AG09319 (cell line): ENCODE measurements at regions not wholly inside any gene's neighbourhood (a gene's known extent, or its start where the extent isn't known, plus 50 kb on each side); places are given as distances from the start of the nearest gene placed in this dataset.

Source experiments
- DNase-seq: peaks from one replicate; pipeline ENCODE4 v3.0.0-alpha.2; 2010; ENCODE audit warnings: low read depth; ENCODE audit errors: extremely low read depth
- TF ChIP-seq, protein P1 (sequence below): IDR thresholded peaks from 2 replicates; pipeline ENCODE4 v1.5.1; 2011; ENCODE audit warnings: low read depth, mild to moderate bottlenecking, inconsistent platforms, low read length, moderate library complexity

DNA sequence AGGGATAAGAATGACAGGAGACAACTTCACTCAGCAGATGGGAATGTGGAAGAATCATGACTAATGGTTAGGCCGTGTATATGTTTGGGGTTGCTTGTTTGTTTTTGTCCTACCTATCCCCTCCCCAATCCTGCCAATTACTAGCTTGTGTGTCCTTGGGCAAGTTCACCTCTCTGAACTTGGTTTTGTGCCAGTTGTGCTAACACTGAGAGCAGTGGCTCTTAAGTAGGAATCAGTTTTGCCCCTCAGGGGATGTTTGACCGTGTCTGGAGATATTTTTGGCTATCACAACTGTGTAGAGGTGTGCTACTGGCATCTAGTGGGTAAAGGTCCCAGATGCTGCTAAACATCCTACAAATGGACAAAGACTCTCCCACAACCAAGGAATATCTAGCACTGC lies 287.0 kb downstream of the DMRT2 start:
- TF ChIP-seq, protein P1, sequence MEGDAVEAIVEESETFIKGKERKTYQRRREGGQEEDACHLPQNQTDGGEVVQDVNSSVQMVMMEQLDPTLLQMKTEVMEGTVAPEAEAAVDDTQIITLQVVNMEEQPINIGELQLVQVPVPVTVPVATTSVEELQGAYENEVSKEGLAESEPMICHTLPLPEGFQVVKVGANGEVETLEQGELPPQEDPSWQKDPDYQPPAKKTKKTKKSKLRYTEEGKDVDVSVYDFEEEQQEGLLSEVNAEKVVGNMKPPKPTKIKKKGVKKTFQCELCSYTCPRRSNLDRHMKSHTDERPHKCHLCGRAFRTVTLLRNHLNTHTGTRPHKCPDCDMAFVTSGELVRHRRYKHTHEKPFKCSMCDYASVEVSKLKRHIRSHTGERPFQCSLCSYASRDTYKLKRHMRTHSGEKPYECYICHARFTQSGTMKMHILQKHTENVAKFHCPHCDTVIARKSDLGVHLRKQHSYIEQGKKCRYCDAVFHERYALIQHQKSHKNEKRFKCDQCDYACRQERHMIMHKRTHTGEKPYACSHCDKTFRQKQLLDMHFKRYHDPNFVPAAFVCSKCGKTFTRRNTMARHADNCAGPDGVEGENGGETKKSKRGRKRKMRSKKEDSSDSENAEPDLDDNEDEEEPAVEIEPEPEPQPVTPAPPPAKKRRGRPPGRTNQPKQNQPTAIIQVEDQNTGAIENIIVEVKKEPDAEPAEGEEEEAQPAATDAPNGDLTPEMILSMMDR: no peak; the same call in 1 of the 2 replicates
- DNase-seq: no peak

DNA sequence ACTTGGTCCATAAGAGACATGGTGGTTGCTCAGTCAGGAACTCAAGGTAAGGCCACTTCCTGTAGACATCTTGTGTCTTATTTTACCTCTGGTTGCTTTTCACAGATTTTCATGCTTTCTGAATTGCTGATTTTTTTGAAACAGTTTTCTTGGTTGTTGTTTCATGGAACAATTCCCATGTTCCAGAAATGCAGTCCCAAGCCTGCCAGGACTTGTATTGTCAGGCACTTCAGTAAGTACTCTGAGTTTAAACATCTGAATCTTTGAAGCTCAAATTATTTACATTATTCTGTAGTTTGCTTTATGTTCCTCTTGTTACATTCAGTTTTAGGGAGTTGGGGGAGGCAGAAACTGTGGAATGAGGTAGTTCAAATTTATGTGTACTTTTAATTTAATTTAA lies 290.2 kb downstream of the DMRT2 start:
- DNase-seq: no peak
- TF ChIP-seq, protein P1: no peak

DNA sequence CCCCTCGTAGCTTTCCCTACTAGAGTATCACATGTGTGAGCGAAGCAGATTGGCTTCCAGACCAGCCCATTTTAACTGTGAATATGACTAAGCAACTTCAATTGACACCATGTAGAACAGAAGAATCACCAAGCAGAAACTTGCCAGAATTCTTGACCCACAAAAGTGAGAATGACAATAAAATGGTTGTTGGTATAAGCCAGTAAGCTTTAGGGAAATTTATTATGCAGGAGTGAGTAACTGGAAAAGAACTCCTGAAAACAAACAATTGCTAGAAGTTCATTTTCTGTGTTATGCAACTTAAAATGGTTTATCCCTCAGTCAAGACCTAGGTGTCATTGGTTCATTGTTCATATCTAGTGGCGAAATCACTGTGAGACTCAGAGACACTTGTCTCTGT lies 303.1 kb downstream of the DMRT2 start:
- DNase-seq: no peak
- TF ChIP-seq, protein P1: no peak

DNA sequence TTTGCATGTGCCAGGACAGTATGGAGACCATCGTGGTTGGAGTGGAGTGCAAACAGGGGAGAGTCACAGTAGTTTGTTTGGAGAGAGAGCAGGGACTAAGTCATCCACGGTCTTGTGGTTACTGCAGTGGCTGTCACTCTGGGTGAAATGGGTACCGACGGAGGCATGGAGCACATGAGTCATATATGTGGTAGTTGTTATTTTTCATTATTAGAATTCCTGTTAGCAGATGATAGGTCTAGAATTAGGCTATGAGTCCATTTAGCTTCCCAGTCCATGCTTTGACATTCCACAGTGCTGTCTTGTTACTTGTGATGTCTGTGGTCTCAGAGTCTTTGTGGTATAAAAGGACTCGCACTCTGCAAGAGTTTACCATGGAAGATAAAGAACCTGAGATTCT lies 303.9 kb downstream of the DMRT2 start:
- no peak for DNase-seq
- TF ChIP-seq, protein P1: no peak

DNA sequence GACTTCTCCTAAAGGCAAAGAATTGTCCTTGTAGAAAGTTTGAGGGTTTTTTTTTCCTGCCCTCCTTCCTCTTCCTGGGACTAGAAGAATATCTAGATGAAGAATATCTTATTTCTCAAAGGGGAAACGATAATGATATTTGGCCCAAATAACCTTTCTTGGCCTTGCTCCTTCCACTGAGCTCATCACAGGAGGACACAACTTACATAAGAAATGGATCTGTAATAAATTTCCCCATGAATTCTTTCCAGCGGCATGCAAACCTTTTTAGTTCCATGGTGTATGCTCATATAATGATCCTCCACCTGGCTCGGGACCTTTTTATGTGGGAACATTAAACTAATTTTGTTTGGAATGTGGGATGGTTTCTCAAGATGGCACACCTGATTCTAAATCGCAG lies 304.4 kb downstream of the DMRT2 start:
- no peak for DNase-seq
- TF ChIP-seq, protein P1: no peak

DNA sequence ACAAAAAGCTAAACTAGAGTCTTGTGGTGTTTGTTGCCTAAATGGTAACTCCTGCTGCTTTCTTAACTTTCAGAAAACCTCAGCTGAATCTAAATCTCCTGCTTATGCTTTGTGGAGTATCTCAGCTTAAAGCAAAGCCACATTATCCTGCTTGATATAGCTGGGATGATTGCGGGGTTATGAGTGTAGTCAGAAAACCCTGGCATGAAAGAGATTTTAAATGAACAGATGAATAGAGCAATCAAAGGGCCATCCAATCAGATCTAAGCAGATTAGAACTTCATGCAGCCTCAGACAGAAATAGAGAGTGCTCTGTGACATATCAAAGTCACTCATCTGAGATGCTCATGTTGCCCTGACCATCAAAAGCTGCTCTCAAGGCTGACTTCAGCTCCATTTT lies 305.5 kb downstream of the DMRT2 start:
- TF ChIP-seq, protein P1: no peak
- DNase-seq: no peak

DNA sequence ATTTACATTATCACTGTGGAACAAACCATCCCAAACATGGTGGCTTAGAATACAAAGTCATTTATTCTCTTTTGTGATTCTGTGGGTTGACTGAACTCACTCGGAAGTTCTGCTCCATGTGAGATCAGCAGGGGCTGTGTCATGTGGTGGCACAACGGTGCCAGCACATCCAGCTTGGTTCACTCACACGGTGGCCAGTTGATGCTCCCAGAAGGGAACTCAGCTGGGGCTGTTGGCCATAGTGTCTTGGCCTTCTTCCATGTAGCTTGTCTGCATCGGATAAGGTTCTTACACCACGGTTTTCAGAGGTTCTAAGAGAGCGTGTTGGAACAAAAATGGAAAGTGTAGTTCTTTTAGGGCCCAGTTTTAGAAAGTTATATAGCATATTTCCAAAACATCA lies 312.7 kb downstream of the DMRT2 start:
- TF ChIP-seq, protein P1: no peak

DNA sequence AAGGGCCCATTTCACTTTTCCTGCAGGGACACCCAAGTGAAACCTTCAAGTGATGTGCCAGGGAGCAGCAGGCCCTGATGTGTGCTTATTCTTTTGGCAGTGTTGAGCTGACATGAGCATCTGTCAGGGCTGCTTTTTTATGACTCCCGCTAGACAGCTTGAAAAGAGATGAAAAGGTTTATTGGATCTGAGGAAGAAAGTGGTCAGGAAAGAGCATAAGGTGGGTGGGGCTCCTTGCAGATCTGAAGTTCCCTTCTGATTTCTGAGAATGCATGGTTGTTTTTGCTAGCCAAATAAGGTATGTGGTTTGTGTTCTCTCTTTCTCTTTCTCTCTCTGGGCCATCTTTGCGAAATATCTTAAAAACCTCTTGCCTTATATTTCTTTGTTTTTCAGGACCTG lies 316.1 kb downstream of the DMRT2 start:
- DNase-seq: no peak
- TF ChIP-seq, protein P1: no peak

More for the DNA sequence above, 312.7 kb downstream of the DMRT2 start:
- no peak for DNase-seq
